ENCODE measurements at regions not wholly inside any gene's neighbourhood (a gene's known extent, or its start where the extent isn't known, plus 50 kb on each side); places are given as distances from the start of the nearest gene placed in this dataset.

- WGBS, 2 donors, result 74 to 80% methylated on average over 25 to 27 of the region's 27 CpGs
- H3K4me3 ChIP-seq (ENCODE audit: low read depth, poor library complexity, severe bottlenecking), result no peak overlapping the region
- TF ChIP-seq POLR2A (IDR thresholded peaks at IDR 0.05), result no peak
- TF ChIP-seq CTCF (IDR thresholded peaks at IDR 0.05), result no peak
- intact Hi-C loops (cut with DNase I; ENCODE audit: low total_unique reads), result no loop called here
- peak in 1 of 2 donors; percentile 62 for DNase-seq (ENCODE audit: low spot score in 2 of 2)
Observed at GRCh38 chr18:79612291-79613108, 67.1 kb upstream of the CTDP1 start.

GRCh38 chr18:79613186-79613931, 66.2 kb upstream of the CTDP1 start:
- no peak overlapping the region for H3K4me3 ChIP-seq (ENCODE audit: low read depth, poor library complexity, severe bottlenecking)
- TF ChIP-seq POLR2A (IDR thresholded peaks at IDR 0.05), result no peak
- no peak for TF ChIP-seq CTCF (IDR thresholded peaks at IDR 0.05)
- intact Hi-C loops (cut with DNase I; ENCODE audit: low total_unique reads), result no loop called here
- peak in 1 of 2 donors; percentile 79 for DNase-seq (ENCODE audit: low spot score in 2 of 2)
- 72 to 82% methylated on average over 28 to 33 of the region's 33 CpGs for WGBS, 2 donors

GRCh38 chr18:79614211-79614955, 65.2 kb upstream of the CTDP1 start:
- WGBS, 2 donors, result 89 to 91% methylated on average over 26 of the region's 26 CpGs
- intact Hi-C loops (cut with DNase I; ENCODE audit: low total_unique reads), result no loop called here
- no peak for TF ChIP-seq POLR2A (IDR thresholded peaks at IDR 0.05)
- TF ChIP-seq CTCF (IDR thresholded peaks at IDR 0.05), result no peak
- DNase-seq (ENCODE audit: low spot score in 2 of 2), result peak in 1 of 2 donors; percentile 72
- H3K4me3 ChIP-seq (ENCODE audit: low read depth, poor library complexity, severe bottlenecking), result no peak overlapping the region

- intact Hi-C loops (cut with DNase I; ENCODE audit: low total_unique reads), result no loop called here
- TF ChIP-seq CTCF (IDR thresholded peaks at IDR 0.05), result no peak
- no peak for TF ChIP-seq POLR2A (IDR thresholded peaks at IDR 0.05)
- H3K4me3 ChIP-seq (ENCODE audit: low read depth, poor library complexity, severe bottlenecking), result no peak overlapping the region
- peak in 1 of 2 donors; percentile 69 for DNase-seq (ENCODE audit: low spot score in 2 of 2)
- 83 to 87% methylated on average over 18 of the region's 18 CpGs for WGBS, 2 donors
Observed at GRCh38 chr18:79615091-79615490, 64.5 kb upstream of the CTDP1 start.

GRCh38 chr18:79615586-79615985, 64.0 kb upstream of the CTDP1 start:
- DNase-seq (ENCODE audit: low spot score in 2 of 2), result peak in 1 of 2 donors; percentile 58
- no peak overlapping the region for H3K4me3 ChIP-seq (ENCODE audit: low read depth, poor library complexity, severe bottlenecking)
- intact Hi-C loops (cut with DNase I; ENCODE audit: low total_unique reads), result no loop called here
- WGBS, 2 donors, result 57 to 81% methylated on average over 7 of the region's 7 CpGs
- no peak for TF ChIP-seq POLR2A (IDR thresholded peaks at IDR 0.05)
- no peak for TF ChIP-seq CTCF (IDR thresholded peaks at IDR 0.05)

All from lower leg skin (tissue), 4 donors.